Hepatocyte (in vitro differentiated cells): ENCODE measurements at regions not wholly inside any gene's neighbourhood (a gene's known extent, or its start where the extent isn't known, plus 50 kb on each side); places are given as distances from the start of the nearest gene placed in this dataset.

Experiments used
- DNase-seq: peaks from one replicate; pipeline ENCODE4 v3.0.0-alpha.2; 2016; ENCODE audit warnings: low spot score
- H2AFZ ChIP-seq: fragments of 200-600 bp; sonication (generic); 2 replicates; pipeline ENCODE4 v1.6.0; 2016; ENCODE audit warnings: antibody characterized with exemption, mild to moderate bottlenecking
- H3K27ac ChIP-seq: fragments of 200-600 bp; sonication (generic); 2 replicates; pipeline ENCODE4 v1.5.1; 2016; ENCODE audit warnings: mild to moderate bottlenecking
- H3K27me3 ChIP-seq: fragments of 200-600 bp; sonication (generic); 2 replicates; pipeline ENCODE4 v1.6.1; 2016
- H3K36me3 ChIP-seq: fragments of 200-600 bp; sonication (generic); replicated peaks from 2 replicates; pipeline ENCODE4 v1.5.1; 2016; ENCODE audit warnings: low read depth; ENCODE audit not compliant: insufficient read depth
- H3K4me1 ChIP-seq: fragments of 200-600 bp; sonication (generic); 2 replicates; pipeline ENCODE4 v1.5.1; 2016; ENCODE audit warnings: mild to moderate bottlenecking, moderate library complexity; ENCODE audit not compliant: insufficient read depth
- H3K4me2 ChIP-seq: fragments of 200-600 bp; sonication (generic); 2 replicates; pipeline ENCODE4 v1.6.0; 2016
- H3K4me3 ChIP-seq: fragments of 200-600 bp; sonication (generic); 2 replicates; pipeline ENCODE4 v1.5.1; 2016; ENCODE audit warnings: mild to moderate bottlenecking
- H3K79me2 ChIP-seq: fragments of 200-600 bp; sonication (generic); 2 replicates; pipeline ENCODE4 v1.6.0; 2017; ENCODE audit warnings: mild to moderate bottlenecking
- H3K9me2 ChIP-seq: fragments of 200-600 bp; sonication (generic); replicated peaks from 2 replicates; pipeline ENCODE4 v1.6.0; 2017; ENCODE audit warnings: mild to moderate bottlenecking; ENCODE audit not compliant: insufficient read depth
- H3K9me3 ChIP-seq: fragments of 200-600 bp; sonication (generic); 2 replicates; pipeline ENCODE4 v1.5.1; 2016; ENCODE audit warnings: low read depth, mild to moderate bottlenecking
- H4K20me1 ChIP-seq: fragments of 200-600 bp; sonication (generic); 2 replicates; pipeline ENCODE4 v1.6.0; 2016; ENCODE audit warnings: mild to moderate bottlenecking; ENCODE audit not compliant: insufficient read depth, poor library complexity, severe bottlenecking
- EZH2 ChIP-seq: fragments of 200-600 bp; sonication (generic); IDR thresholded peaks from 2 replicates; pipeline ENCODE4 v1.6.1; 2016; ENCODE audit warnings: antibody characterized with exemption, mild to moderate bottlenecking, borderline replicate concordance
- EZH2phosphoT487 ChIP-seq: fragments of 200-600 bp; sonication (generic); IDR thresholded peaks from one replicate; pipeline ENCODE4 v1.6.1; 2018; ENCODE audit warnings: antibody characterized with exemption, mild to moderate bottlenecking, low read depth, moderate library complexity; ENCODE audit not compliant: unreplicated experiment, severe bottlenecking
- WGBS: methylation state at CpG from one replicate; pipeline ENCODE4 v1.1.6; 2016; ENCODE audit warnings: low lambda C conversion rate; ENCODE audit errors: missing lambda C conversion rate; 5-methylcytosine and 5-hydroxymethylcytosine counted together
- TF ChIP-seq, protein P1 (sequence below): fragments of 200-600 bp; sonication (generic); IDR thresholded peaks from 2 replicates; pipeline ENCODE4 v1.5.1; 2016; ENCODE audit warnings: antibody characterized with exemption, mild to moderate bottlenecking; ENCODE audit not compliant: poor library complexity

DNA sequence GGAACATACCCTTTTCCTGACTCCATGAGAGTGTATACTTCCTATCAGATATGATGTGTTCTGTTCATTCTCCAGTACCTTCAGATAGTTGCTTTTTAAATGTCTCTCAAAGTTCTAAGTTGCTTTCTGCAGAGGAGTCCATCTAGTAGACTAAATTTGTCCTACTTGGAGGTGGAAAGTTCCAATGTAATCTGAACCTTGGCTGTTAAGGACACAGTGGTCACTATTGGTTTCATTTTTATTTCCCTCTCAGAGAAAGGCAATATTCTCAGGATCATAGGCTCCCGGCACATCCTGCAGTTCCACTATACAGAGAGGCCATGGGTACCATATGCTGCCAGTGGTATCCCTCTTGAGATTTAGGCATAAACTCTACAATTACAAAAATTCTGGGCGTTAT lies 634.6 kb downstream of the LRRC70 start:
- DNase-seq, result no peak
- Histone ChIP-seq H3K79me2 (no peaks in the 10 kb centered on the region), H3K4me1 (peaks cover 4% of the 10 kb centered on the region), H3K27me3 (no peaks in the 10 kb centered on the region), H3K9me3 (no peaks in the 10 kb centered on the region), H3K4me2 (no peak overlapping the region), H3K9me2 (no peaks in the 10 kb centered on the region), H3K4me3 (no peak overlapping the region), H2AFZ (no peak overlapping the region), H3K27ac (no peak overlapping the region), H3K36me3 (no peaks in the 10 kb centered on the region), H4K20me1 (no peaks in the 10 kb centered on the region)
- TF ChIP-seq, protein P1, sequence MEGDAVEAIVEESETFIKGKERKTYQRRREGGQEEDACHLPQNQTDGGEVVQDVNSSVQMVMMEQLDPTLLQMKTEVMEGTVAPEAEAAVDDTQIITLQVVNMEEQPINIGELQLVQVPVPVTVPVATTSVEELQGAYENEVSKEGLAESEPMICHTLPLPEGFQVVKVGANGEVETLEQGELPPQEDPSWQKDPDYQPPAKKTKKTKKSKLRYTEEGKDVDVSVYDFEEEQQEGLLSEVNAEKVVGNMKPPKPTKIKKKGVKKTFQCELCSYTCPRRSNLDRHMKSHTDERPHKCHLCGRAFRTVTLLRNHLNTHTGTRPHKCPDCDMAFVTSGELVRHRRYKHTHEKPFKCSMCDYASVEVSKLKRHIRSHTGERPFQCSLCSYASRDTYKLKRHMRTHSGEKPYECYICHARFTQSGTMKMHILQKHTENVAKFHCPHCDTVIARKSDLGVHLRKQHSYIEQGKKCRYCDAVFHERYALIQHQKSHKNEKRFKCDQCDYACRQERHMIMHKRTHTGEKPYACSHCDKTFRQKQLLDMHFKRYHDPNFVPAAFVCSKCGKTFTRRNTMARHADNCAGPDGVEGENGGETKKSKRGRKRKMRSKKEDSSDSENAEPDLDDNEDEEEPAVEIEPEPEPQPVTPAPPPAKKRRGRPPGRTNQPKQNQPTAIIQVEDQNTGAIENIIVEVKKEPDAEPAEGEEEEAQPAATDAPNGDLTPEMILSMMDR, result no peak
- TF ChIP-seq EZH2 (no peak), EZH2phosphoT487 (no peak)
- 93% methylated on average over 2 of the region's 2 CpGs for WGBS

DNA sequence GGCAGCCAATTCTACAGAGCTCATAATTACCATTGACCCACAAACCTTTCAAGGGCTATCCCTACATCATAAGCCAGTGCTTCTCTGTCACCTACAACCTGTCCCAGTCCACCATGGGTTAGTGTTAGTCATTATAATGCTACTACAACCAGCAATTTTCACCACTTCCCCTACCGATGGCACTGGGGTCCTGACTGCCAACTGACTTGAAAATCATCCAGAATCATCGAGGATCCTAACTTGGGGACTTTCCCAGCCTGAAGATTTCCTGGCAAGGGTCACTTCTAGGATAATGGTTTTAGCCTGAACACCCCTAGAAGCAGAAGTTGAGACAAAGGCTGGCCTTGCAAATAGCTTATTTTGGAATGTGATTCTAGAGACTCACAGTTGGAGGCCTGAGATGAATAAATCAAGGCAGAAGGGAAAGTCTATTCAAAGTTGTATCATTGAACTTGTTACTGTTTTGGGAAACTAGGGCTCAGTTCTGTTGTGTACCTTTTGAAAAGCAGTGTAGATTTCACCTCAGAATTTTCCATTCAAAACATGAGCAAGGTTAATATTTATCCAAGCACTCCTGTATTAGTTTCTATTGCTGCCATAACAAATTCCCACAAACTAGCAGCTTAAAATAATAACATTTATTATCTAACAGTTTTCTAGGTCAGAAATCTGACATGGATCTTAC lies 633.0 kb downstream of the LRRC70 start:
- H3K79me2 ChIP-seq, result no peaks in the 10 kb centered on the region
- H2AFZ ChIP-seq, result peak overlapping the region; percentile 2
- peaks cover 4% of the 10 kb centered on the region for H3K4me1 ChIP-seq
- no peak for DNase-seq
- H3K9me3 ChIP-seq, result no peaks in the 10 kb centered on the region
- TF ChIP-seq, protein P1, result no peak
- TF ChIP-seq EZH2, result no peak
- no peak for TF ChIP-seq EZH2phosphoT487
- no peaks in the 10 kb centered on the region for H3K27me3 ChIP-seq
- no peak overlapping the region for H3K4me2 ChIP-seq
- WGBS, result 79% methylated on average over 2 of the region's 2 CpGs
- H3K9me2 ChIP-seq, result no peaks in the 10 kb centered on the region
- H3K4me3 ChIP-seq, result no peak overlapping the region
- no peaks in the 10 kb centered on the region for H4K20me1 ChIP-seq
- H3K36me3 ChIP-seq, result no peaks in the 10 kb centered on the region
- H3K27ac ChIP-seq, result peak overlapping the region; percentile 59

DNA sequence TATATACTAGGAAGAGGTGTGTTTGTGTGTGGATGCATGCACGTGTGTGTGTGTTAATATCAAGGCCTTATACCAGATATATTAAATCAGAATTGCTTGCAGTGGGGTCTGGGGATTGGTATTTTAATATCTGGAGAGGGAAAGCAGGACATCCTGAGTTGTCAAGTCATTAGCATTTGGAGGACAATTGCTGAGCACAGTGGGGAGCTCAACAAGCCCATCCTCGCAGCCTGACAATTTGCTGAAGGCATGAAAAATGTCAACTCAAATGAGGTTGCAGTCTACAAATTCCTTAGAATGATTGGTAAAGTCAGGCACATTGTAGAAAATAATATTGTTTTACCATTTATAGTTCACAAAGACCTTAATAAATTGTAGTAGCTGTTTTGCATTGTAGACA lies 627.4 kb downstream of the LRRC70 start:
- Histone ChIP-seq H3K79me2 (no peaks in the 10 kb centered on the region), H3K27ac (no peak overlapping the region), H3K4me3 (no peak overlapping the region), H3K9me3 (no peaks in the 10 kb centered on the region), H2AFZ (no peak overlapping the region), H3K4me1 (no peaks in the 10 kb centered on the region), H3K36me3 (no peaks in the 10 kb centered on the region), H3K9me2 (no peaks in the 10 kb centered on the region), H3K4me2 (no peak overlapping the region), H3K27me3 (no peaks in the 10 kb centered on the region), H4K20me1 (no peaks in the 10 kb centered on the region)
- DNase-seq, result no peak
- 83% methylated on average over 2 of the region's 2 CpGs for WGBS
- TF ChIP-seq, protein P1, result no peak
- no peak for TF ChIP-seq EZH2
- no peak for TF ChIP-seq EZH2phosphoT487

DNA sequence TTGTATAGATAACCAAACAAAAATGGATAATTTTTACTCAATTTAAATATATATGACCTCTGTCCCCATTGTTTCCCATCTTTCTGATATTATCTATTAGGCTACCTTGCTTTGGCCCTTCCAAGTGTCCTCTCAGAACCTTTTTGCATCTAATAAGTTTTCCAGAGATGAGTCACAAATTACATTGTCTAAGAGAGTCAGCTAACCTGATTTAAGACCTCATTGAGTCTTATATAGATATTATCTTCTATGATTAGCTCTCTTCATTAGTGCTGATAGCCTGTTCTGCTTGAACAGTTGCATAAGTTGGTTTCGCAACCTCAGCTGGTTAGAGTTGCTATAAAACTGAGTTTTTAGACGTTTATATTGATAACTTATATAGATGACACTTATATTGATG lies 623.1 kb downstream of the LRRC70 start:
- no peaks in the 10 kb centered on the region for H3K9me2 ChIP-seq
- H2AFZ ChIP-seq, result no peak overlapping the region
- H3K4me1 ChIP-seq, result no peaks in the 10 kb centered on the region
- no peak overlapping the region for H3K4me2 ChIP-seq
- TF ChIP-seq EZH2, result no peak
- no peak for TF ChIP-seq EZH2phosphoT487
- TF ChIP-seq, protein P1, result no peak
- WGBS, result 53% methylated on average over 2 of the region's 2 CpGs
- H3K4me3 ChIP-seq, result no peak overlapping the region
- H3K9me3 ChIP-seq, result no peaks in the 10 kb centered on the region
- no peaks in the 10 kb centered on the region for H4K20me1 ChIP-seq
- no peak overlapping the region for H3K27ac ChIP-seq
- H3K36me3 ChIP-seq, result no peaks in the 10 kb centered on the region
- H3K27me3 ChIP-seq, result no peaks in the 10 kb centered on the region
- DNase-seq, result no peak
- no peaks in the 10 kb centered on the region for H3K79me2 ChIP-seq
